ENCODE measurements at regions not wholly inside any gene's neighbourhood (a gene's known extent, or its start where the extent isn't known, plus 50 kb on each side); places are given as distances from the start of the nearest gene placed in this dataset.

- H3K27ac ChIP-seq (ENCODE audit: low read depth in 1 of 2, low read length in 2 of 2), result no peak overlapping the region
- no peaks in the 10 kb centered on the region for H3K4me1 ChIP-seq (ENCODE audit: insufficient read depth, low read length)
- H3K4me1 Mint-ChIP-seq (ENCODE audit: low read depth), result no peaks in the 10 kb centered on the region
- intact Hi-C loops (cut with DNase I, micrococcal nuclease), result loop anchor here in 1 of 2 experiments (5.0 kb wide), 1 partner anchor 177 kb away; no protein-coding TSS in a partner anchor
- no peak overlapping the region for H3K4me3 ChIP-seq (ENCODE audit: low read length)
- no peak overlapping the region for H3K27ac Mint-ChIP-seq
- CTCF ChIA-PET, result no interaction called here
- H3K36me3 Mint-ChIP-seq (ENCODE audit: low read depth), result no peaks in the 10 kb centered on the region
- H3K27me3 Mint-ChIP-seq, result peaks cover 50% of the 10 kb centered on the region
- H3K36me3 ChIP-seq (ENCODE audit: insufficient read depth, low read length), result no peaks in the 10 kb centered on the region
- DNase-seq (no peak), ATAC-seq (ENCODE audit: poor library complexity) (no peak)
- H3K9me3 ChIP-seq (ENCODE audit: control insufficient read depth in 1 of 2, insufficient read depth in 1 of 2, low read length in 2 of 2), result no peaks in the 10 kb centered on the region
- peaks cover 7 to 8% of the 10 kb centered on the region in 2 experiments for H3K27me3 ChIP-seq (ENCODE audit: control insufficient read depth in 1 of 2, insufficient read depth in 2 of 2, low read length in 2 of 2)
- POLR2A ChIA-PET, result no interaction called here
- H3K9me3 Mint-ChIP-seq, result no peaks in the 10 kb centered on the region
- no peak for TF ChIP-seq CTCF (IDR thresholded peaks at IDR 0.05)
- no peak overlapping the region for H3K4me3 Mint-ChIP-seq
Measured at GRCh38 chr1:231094421-231094820, 54.4 kb upstream of the FAM89A start.

- DNase-seq (no peak), ATAC-seq (ENCODE audit: poor library complexity) (no peak)
- intact Hi-C loops (cut with DNase I, micrococcal nuclease), result loop anchor here in 1 of 2 experiments (5.0 kb wide), 1 partner anchor 176 kb away; no protein-coding TSS in a partner anchor
- no peak overlapping the region for H3K4me3 Mint-ChIP-seq
- Histone ChIP-seq H3K27ac (ENCODE audit: low read depth in 1 of 2, low read length in 2 of 2) (no peak overlapping the region), H3K4me3 (ENCODE audit: low read length) (no peak overlapping the region), H3K4me1 (ENCODE audit: insufficient read depth, low read length) (no peaks in the 10 kb centered on the region), H3K36me3 (ENCODE audit: insufficient read depth, low read length) (no peaks in the 10 kb centered on the region), H3K9me3 (ENCODE audit: control insufficient read depth in 1 of 2, insufficient read depth in 1 of 2, low read length in 2 of 2) (no peaks in the 10 kb centered on the region), H3K27me3 (ENCODE audit: control insufficient read depth in 1 of 2, insufficient read depth in 2 of 2, low read length in 2 of 2) (peaks cover 7 to 8% of the 10 kb centered on the region in 2 experiments)
- no peak for TF ChIP-seq CTCF (IDR thresholded peaks at IDR 0.05)
- H3K4me1 Mint-ChIP-seq (ENCODE audit: low read depth), result no peaks in the 10 kb centered on the region
- no peak overlapping the region for H3K27ac Mint-ChIP-seq
- POLR2A ChIA-PET, result no interaction called here
- no peaks in the 10 kb centered on the region for H3K36me3 Mint-ChIP-seq (ENCODE audit: low read depth)
- CTCF ChIA-PET, result no interaction called here
- H3K27me3 Mint-ChIP-seq, result peaks cover 41% of the 10 kb centered on the region
- H3K9me3 Mint-ChIP-seq, result no peaks in the 10 kb centered on the region
Measured at GRCh38 chr1:231093156-231093922, 53.3 kb upstream of the FAM89A start.

GRCh38 chr1:231092380-231092779 is 52.3 kb upstream of the FAM89A start:
- Histone ChIP-seq H3K4me1 (ENCODE audit: insufficient read depth, low read length) (no peaks in the 10 kb centered on the region), H3K4me3 (ENCODE audit: low read length) (no peak overlapping the region), H3K27ac (ENCODE audit: low read depth in 1 of 2, low read length in 2 of 2) (no peak overlapping the region), H3K9me3 (ENCODE audit: control insufficient read depth in 1 of 2, insufficient read depth in 1 of 2, low read length in 2 of 2) (no peaks in the 10 kb centered on the region), H3K36me3 (ENCODE audit: insufficient read depth, low read length) (no peaks in the 10 kb centered on the region), H3K27me3 (ENCODE audit: control insufficient read depth in 1 of 2, insufficient read depth in 2 of 2, low read length in 2 of 2) (peaks cover 7 to 8% of the 10 kb centered on the region in 2 experiments)
- no peak for ATAC-seq (ENCODE audit: poor library complexity)
- Mint-ChIP-seq H3K9me3 (no peaks in the 10 kb centered on the region), H3K27me3 (peaks cover 41% of the 10 kb centered on the region), H3K4me3 (no peak overlapping the region), H3K4me1 (ENCODE audit: low read depth) (no peaks in the 10 kb centered on the region), H3K36me3 (ENCODE audit: low read depth) (no peaks in the 10 kb centered on the region), H3K27ac (no peak overlapping the region)
- TF ChIP-seq CTCF (IDR thresholded peaks at IDR 0.05), result no peak
- ChIA-PET CTCF (no interaction called here), POLR2A (no interaction called here)
- intact Hi-C loops (cut with DNase I, micrococcal nuclease), result loop anchor here (1.0 to 5.0 kb wide), 2 partner anchors 175 kb away; no protein-coding TSS in a partner anchor
- no peak for DNase-seq

Measured in CD4-positive, alpha-beta T cell (primary cell).